H1 (cell line): ENCODE measurements at regions not wholly inside any gene's neighbourhood (a gene's known extent, or its start where the extent isn't known, plus 50 kb on each side); places are given as distances from the start of the nearest gene placed in this dataset.

Experiments used
- CTCF ChIA-PET: fragments of 300-600 bp; sonication (Branson Sonifier 250); formaldehyde crosslinking; loops from one replicate; lab custom pipeline; 2021; ENCODE audit not compliant: partially characterized antibody; lab: Charles Lee
- POLR2A ChIA-PET: fragments of 300-600 bp; sonication (Branson Sonifier 250); formaldehyde crosslinking; loops from one replicate; lab custom pipeline; 2021; ENCODE audit warnings: inconsistent platforms; ENCODE audit not compliant: partially characterized antibody; lab: Charles Lee
- DNase-seq, 2 experiments: peaks; one replicate each; pipeline versions ENCODE4 v3.0.0 to v3.0.0-alpha.2; 2010 to 2022; ENCODE audit warnings: low spot score in 2 of 2, low read depth in 1 of 2, mixed read lengths in 1 of 2
- FAIRE-seq: peaks from 2 replicates; lab custom pipeline; 2011; peaks lifted over from hg19 to GRCh38; lab: Jason Lieb, UNC
- H2AFZ ChIP-seq: 2 replicates; pipeline ENCODE4 v1.8.1; 2012; ENCODE audit warnings: low read length, inconsistent platforms
- H2AK5ac ChIP-seq: 2 replicates; pipeline ENCODE4 v1.6.1; 2013; ENCODE audit warnings: low read depth, low read length
- H2BK120ac ChIP-seq: replicated peaks from 2 replicates; pipeline ENCODE3; 2013; ENCODE audit warnings: low read depth, low read length, inconsistent platforms
- H2BK12ac ChIP-seq: 2 replicates; pipeline ENCODE4 v1.6.1; 2013; ENCODE audit warnings: low read depth, low read length
- H2BK15ac ChIP-seq: 2 replicates; pipeline ENCODE4 v1.6.1; 2013; ENCODE audit warnings: low read length
- H2BK20ac ChIP-seq: 2 replicates; pipeline ENCODE4 v1.6.1; 2013; ENCODE audit warnings: low read length
- H2BK5ac ChIP-seq: 2 replicates; pipeline ENCODE4 v1.6.1; 2013; ENCODE audit warnings: low read depth, low read length
- H3K14ac ChIP-seq: 2 replicates; pipeline ENCODE4 v1.6.1; 2013; ENCODE audit warnings: inconsistent platforms; ENCODE audit not compliant: insufficient read length
- H3K18ac ChIP-seq: 2 replicates; pipeline ENCODE4 v1.6.1; 2013; ENCODE audit warnings: low read length; ENCODE audit errors: extremely low read depth
- H3K23ac ChIP-seq: 2 replicates; pipeline ENCODE4 v1.6.1; 2013; ENCODE audit warnings: inconsistent platforms; ENCODE audit not compliant: insufficient read length
- H3K23me2 ChIP-seq: 2 replicates; pipeline ENCODE4 v1.6.1; 2013; ENCODE audit warnings: low read depth, low read length
- H3K27ac ChIP-seq: 2 replicates; pipeline ENCODE4 v1.6.1; 2011; ENCODE audit warnings: low read depth, low read length, inconsistent platforms
- H3K27me3 ChIP-seq, 4 experiments: replicated peaks in 1 of 4; 1 replicate in 1 of 4; 2 replicates in 3 of 4; pipeline versions ENCODE4 v1.6.1 to v1.8.1; 2011 to 2013; ENCODE audit warnings: low read length in 3 of 4, mild to moderate bottlenecking in 3 of 4, inconsistent platforms in 2 of 4, mixed read lengths in 2 of 4, moderate library complexity in 1 of 4; ENCODE audit not compliant: control insufficient read depth in 3 of 4, insufficient read depth in 3 of 4; ENCODE audit errors: extremely low read depth in 1 of 4
- H3K36me3 ChIP-seq, 4 experiments: 2 replicates each; pipeline versions ENCODE4 v1.6.1 to v1.8.1; 2011 to 2013; ENCODE audit warnings: mild to moderate bottlenecking in 4 of 4, low read length in 3 of 4, moderate library complexity in 2 of 4, control low read depth in 1 of 4, inconsistent platforms in 1 of 4; ENCODE audit not compliant: insufficient read depth in 4 of 4, control insufficient read depth in 2 of 4
- H3K4ac ChIP-seq: replicated peaks from 2 replicates; pipeline ENCODE3; 2013; ENCODE audit warnings: low read length, low read depth, mixed read lengths, inconsistent platforms; ENCODE audit not compliant: insufficient read length
- H3K4me1 ChIP-seq, 4 experiments: replicated peaks in 1 of 4; 1 replicate in 1 of 4; 2 replicates in 3 of 4; pipeline versions ENCODE4 v1.6.1 to v1.8.1; 2011 to 2013; ENCODE audit warnings: low read length in 3 of 4, inconsistent platforms in 2 of 4, mixed read lengths in 1 of 4; ENCODE audit not compliant: insufficient read depth in 4 of 4, control insufficient read depth in 3 of 4
- H3K4me2 ChIP-seq, 2 experiments: 2 replicates each; pipeline versions ENCODE4 v1.6.1 to v1.8.1; 2011 to 2013; ENCODE audit warnings: low read depth in 2 of 2, low read length in 2 of 2, control low read depth in 1 of 2, inconsistent platforms in 1 of 2, mild to moderate bottlenecking in 1 of 2; ENCODE audit not compliant: insufficient read depth in 1 of 2
- H3K4me3 ChIP-seq, 4 experiments: fragments of 200-600, 300-600 bp in 1 of 4; sonication (generic), shearing (Covaris generic), sonication (Bioruptor Twin) in 1 of 4; 2 replicates each; pipeline versions ENCODE4 v1.5.1 to v1.8.1; 2011 to 2016; ENCODE audit warnings: low read length in 4 of 4, low read depth in 3 of 4, control low read depth in 2 of 4, inconsistent platforms in 2 of 4, mild to moderate bottlenecking in 2 of 4, mixed read lengths in 1 of 4, moderate library complexity in 1 of 4; ENCODE audit not compliant: insufficient read depth in 2 of 4; ENCODE audit errors: extremely low read depth in 1 of 4
- H3K56ac ChIP-seq: replicated peaks from 2 replicates; pipeline ENCODE3; 2013; ENCODE audit warnings: low read depth, mild to moderate bottlenecking, mixed read lengths, low read length, inconsistent platforms; ENCODE audit not compliant: insufficient read length
- H3K79me1 ChIP-seq: 2 replicates; pipeline ENCODE4 v1.6.1; 2013; ENCODE audit warnings: low read depth, low read length, control low read depth
- H3K79me2 ChIP-seq, 2 experiments: 2 replicates each; pipeline versions ENCODE4 v1.6.1 to v1.8.1; 2012 to 2013; ENCODE audit warnings: low read length in 2 of 2, mild to moderate bottlenecking in 2 of 2, inconsistent platforms in 1 of 2; ENCODE audit not compliant: insufficient read depth in 2 of 2, control insufficient read depth in 1 of 2
- H3K9ac ChIP-seq, 4 experiments: replicated peaks in 1 of 4; 1 replicate in 1 of 4; 2 replicates in 3 of 4; pipeline versions ENCODE4 v1.6.1 to v1.8.1; 2011 to 2013; ENCODE audit warnings: low read depth in 3 of 4, low read length in 3 of 4, control low read depth in 2 of 4, mild to moderate bottlenecking in 2 of 4, moderate library complexity in 2 of 4, inconsistent platforms in 1 of 4; ENCODE audit errors: extremely low read depth in 1 of 4
- H3K9me3 ChIP-seq, 2 experiments: 2 replicates each; pipeline versions ENCODE4 v1.6.1 to v1.8.1; 2012 to 2013; ENCODE audit warnings: mild to moderate bottlenecking in 2 of 2, moderate library complexity in 2 of 2, control low read depth in 1 of 2, inconsistent platforms in 1 of 2, low read depth in 1 of 2, low read length in 1 of 2, mixed read lengths in 1 of 2; ENCODE audit not compliant: insufficient read depth in 2 of 2
- H4K20me1 ChIP-seq, 2 experiments: replicated peaks in 1 of 2; 2 replicates each; pipeline versions ENCODE3 to v1.8.1; 2011 to 2013; ENCODE audit warnings: inconsistent platforms in 2 of 2, low read length in 2 of 2, mild to moderate bottlenecking in 1 of 2; ENCODE audit not compliant: insufficient read depth in 2 of 2, control insufficient read depth in 1 of 2
- H4K5ac ChIP-seq: 2 replicates; pipeline ENCODE4 v1.6.1; 2013; ENCODE audit warnings: low read length, low read depth, mixed read lengths, inconsistent platforms; ENCODE audit not compliant: insufficient read length
- H4K8ac ChIP-seq: 2 replicates; pipeline ENCODE4 v1.8.0; 2013; ENCODE audit warnings: mild to moderate bottlenecking, moderate library complexity, low read length, inconsistent platforms; ENCODE audit not compliant: insufficient read depth; ENCODE audit errors: extremely low read depth
- H4K91ac ChIP-seq: replicated peaks from 2 replicates; pipeline ENCODE3; 2013; ENCODE audit warnings: low read length, mixed read lengths, inconsistent platforms; ENCODE audit not compliant: insufficient read length
- CHD2 ChIP-seq: IDR thresholded peaks from 2 replicates; pipeline ENCODE4 v1.6.1; 2012; ENCODE audit warnings: low read length, improper control_type of control experiment
- SAP30 ChIP-seq: fragments of 300-600 bp; sonication (generic); IDR thresholded peaks from 2 replicates; pipeline ENCODE4 v1.7.1; 2012; ENCODE audit warnings: low read length, moderate library complexity, mild to moderate bottlenecking, inconsistent platforms; ENCODE audit not compliant: insufficient read depth, insufficient replicate concordance
- SIRT6 ChIP-seq: IDR thresholded peaks from one replicate; pipeline ENCODE4 v1.7.1; 2012; ENCODE audit warnings: low read length, inconsistent platforms
- WGBS, 2 experiments: shearing (Covaris generic) in 1 of 2; methylation state at CpG; one replicate each; pipeline versions ENCODE4 v1.1.6 to v1.1.7; 2013 to 2015; ENCODE audit warnings: low lambda C conversion rate in 2 of 2, mixed read lengths in 2 of 2, inconsistent platforms in 1 of 2, low coverage in 1 of 2, missing lambda C conversion rate in 1 of 2; ENCODE audit not compliant: insufficient replicate concordance in 2 of 2, insufficient coverage in 1 of 2, insufficient read length in 1 of 2; ENCODE audit errors: extremely low coverage in 1 of 2, missing lambda C conversion rate in 1 of 2; 5-methylcytosine and 5-hydroxymethylcytosine counted together

DNA sequence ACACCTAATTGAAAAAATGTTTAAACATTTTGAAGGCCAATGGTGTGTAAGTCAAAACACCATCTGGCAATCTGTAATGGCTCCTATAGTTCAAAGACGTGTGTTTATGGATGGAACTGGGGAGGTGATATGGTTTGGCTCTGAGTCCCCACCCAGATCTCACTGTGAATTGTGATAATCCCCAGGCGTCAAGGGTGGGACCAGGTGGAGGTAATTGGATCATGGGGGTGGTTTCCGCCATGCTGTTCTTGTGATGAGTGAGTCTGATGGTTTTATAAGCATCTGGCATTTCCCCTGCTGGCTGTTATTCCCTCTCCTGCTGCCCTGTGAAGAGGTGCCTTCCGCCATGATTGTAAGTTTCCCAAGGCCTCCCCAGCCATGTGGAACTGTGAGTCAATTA lies 52.2 kb downstream of the ADRA2C start:
- H2AFZ ChIP-seq, result no peak overlapping the region
- TF ChIP-seq CHD2 (no peak), SAP30 (no peak), SIRT6 (no peak)
- no peak overlapping the region for H3K9ac ChIP-seq
- H3K27me3 ChIP-seq, result no peaks in the 10 kb centered on the region; a peak in 1 of 7 replicates
- H3K79me2 ChIP-seq, result no peaks in the 10 kb centered on the region
- H4K8ac ChIP-seq, result no peak overlapping the region
- POLR2A ChIA-PET, result no interaction called here
- no peak overlapping the region for H3K18ac ChIP-seq
- no peak overlapping the region for H3K14ac ChIP-seq
- no peak overlapping the region for H2AK5ac ChIP-seq
- no peak overlapping the region for H2BK120ac ChIP-seq
- no peak overlapping the region for H3K56ac ChIP-seq
- H3K4me2 ChIP-seq, result no peak overlapping the region
- FAIRE-seq, result no peak
- no peak overlapping the region for H2BK5ac ChIP-seq
- WGBS, 2 experiments, result 82% methylated on average over 4 of the region's 4 CpGs; no CpG with 5 or more reads in 1 of the 2 experiments
- no peak overlapping the region for H3K4ac ChIP-seq
- H2BK15ac ChIP-seq, result no peak overlapping the region
- no peak overlapping the region for H3K27ac ChIP-seq
- H3K23me2 ChIP-seq, result 0 out of 2 replicates have a peak, but pooled peaks cover 2% of the 10 kb centered on the region
- no peaks in the 10 kb centered on the region for H3K36me3 ChIP-seq
- H3K9me3 ChIP-seq, result peaks cover 2 to 3% of the 10 kb centered on the region in 2 experiments; a peak in 2 of 4 replicates
- no peak overlapping the region for H3K4me3 ChIP-seq
- H2BK20ac ChIP-seq, result no peak overlapping the region
- H3K4me1 ChIP-seq, result peaks cover 0 to 13% (median 5%) of the 10 kb centered on the region in 4 experiments; a peak in 5 of 7 replicates
- no peaks in the 10 kb centered on the region for H4K20me1 ChIP-seq
- no peak for DNase-seq
- CTCF ChIA-PET, result interaction anchor here (0.8 to 1.5 kb wide), 3 partner anchors 12 to 29 kb away, joined by 3 read pairs; no protein-coding TSS in a partner anchor
- no peak overlapping the region for H3K23ac ChIP-seq
- no peaks in the 10 kb centered on the region for H3K79me1 ChIP-seq
- no peak overlapping the region for H4K5ac ChIP-seq
- H2BK12ac ChIP-seq, result no peak overlapping the region
- H4K91ac ChIP-seq, result no peak overlapping the region
